Fibroblast of gingiva (primary cell): ENCODE measurements at regions not wholly inside any gene's neighbourhood (a gene's known extent, or its start where the extent isn't known, plus 50 kb on each side); places are given as distances from the start of the nearest gene placed in this dataset.
A peak's percentile ranks its signal among the peaks of the same experiment; 100 is the strongest.

Experiments
- DNase-seq: peaks from one replicate; pipeline ENCODE4 v3.0.0-alpha.2; 2011; ENCODE audit warnings: low read depth

DNA sequence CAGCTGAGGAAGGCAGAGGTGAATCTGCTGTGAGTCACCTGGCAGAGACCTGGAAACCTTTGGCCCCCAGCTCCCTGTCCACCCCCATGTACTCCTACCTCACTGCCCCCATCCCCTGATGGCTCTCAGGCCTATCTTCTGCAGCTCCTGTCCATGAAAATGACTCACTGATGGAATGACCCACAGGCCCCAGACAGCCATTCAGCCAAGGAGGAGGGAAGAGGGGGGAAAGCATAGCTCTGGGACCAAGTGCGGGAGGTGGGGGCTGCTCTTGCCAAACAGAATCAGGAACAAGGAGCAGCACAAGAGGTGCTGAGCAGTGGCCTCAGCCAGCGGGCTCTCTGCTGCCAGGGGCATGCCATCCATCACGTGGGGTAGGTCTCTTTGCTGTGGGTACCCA lies 111.4 kb upstream of the C1QTNF9B start:
- no peak for DNase-seq

GRCh38 chr13:24011266-24011665 lies 114.0 kb upstream of the C1QTNF9B start:
- DNase-seq, result no peak

GRCh38 chr13:24012648-24013047 lies 115.3 kb upstream of the C1QTNF9B start:
- DNase-seq, result no peak

- no peak for DNase-seq
Measured at GRCh38 chr13:24013189-24013588, 115.9 kb upstream of the C1QTNF9B start.

- no peak for DNase-seq
Measured at GRCh38 chr13:24016046-24016445, 118.7 kb upstream of the C1QTNF9B start.

GRCh38 chr13:24022568-24022967 lies 125.3 kb upstream of the C1QTNF9B start:
- no peak for DNase-seq

- no peak for DNase-seq
Measured at GRCh38 chr13:24023073-24023472, 125.8 kb upstream of the C1QTNF9B start.

GRCh38 chr13:24027494-24027893 lies 130.2 kb upstream of the C1QTNF9B start:
- DNase-seq, result no peak

- peak; percentile 91 for DNase-seq
Measured at GRCh38 chr13:24032252-24032651, 128.3 kb upstream of the SPATA13 start.

- DNase-seq, result no peak
Measured at GRCh38 chr13:24032674-24033073, 127.8 kb upstream of the SPATA13 start.

GRCh38 chr13:24033527-24034302 lies 126.8 kb upstream of the SPATA13 start:
- DNase-seq, result peak; percentile 89

DNA sequence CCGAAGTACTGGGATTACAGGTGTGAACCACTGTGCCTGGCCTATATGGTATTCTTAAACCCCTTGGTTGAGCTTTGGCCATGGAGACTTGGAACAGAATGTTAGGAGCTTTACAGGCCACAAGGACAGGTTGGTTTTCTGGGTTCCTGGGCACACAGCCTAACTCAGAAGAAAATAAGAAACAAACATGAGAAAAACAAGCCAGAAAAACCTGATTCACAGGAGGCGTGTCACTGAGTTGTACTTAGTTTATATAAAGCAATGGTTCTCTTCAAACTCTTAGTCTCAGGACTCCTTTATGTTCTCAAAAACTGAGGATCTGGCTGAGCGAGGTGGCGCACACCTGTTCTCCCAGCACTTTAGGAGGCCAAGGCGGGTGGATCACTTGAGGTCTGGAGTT lies 125.1 kb upstream of the SPATA13 start:
- no peak for DNase-seq

GRCh38 chr13:24036115-24036514 lies 124.4 kb upstream of the SPATA13 start:
- DNase-seq, result peak; percentile 77

DNA sequence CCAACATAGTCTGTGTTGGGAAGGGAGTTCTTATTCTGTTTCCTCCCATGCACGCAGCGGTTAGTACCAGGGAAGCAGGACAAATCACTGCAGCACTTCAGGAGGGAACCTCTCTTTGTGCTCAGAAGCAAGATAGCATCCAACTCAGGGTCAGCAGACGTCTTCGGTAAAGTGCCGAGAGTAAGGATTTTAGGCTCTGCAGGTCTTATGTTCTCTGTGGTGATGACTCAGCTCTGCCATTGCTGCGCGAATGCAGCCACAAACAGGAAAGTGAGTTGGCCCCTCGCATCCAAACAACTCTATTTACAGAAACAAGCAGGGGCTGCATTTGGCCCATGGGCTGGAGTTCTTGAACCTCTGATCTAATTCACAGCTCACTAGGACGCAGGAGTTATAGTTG lies 122.1 kb upstream of the SPATA13 start:
- DNase-seq, result peak; percentile 27

DNA sequence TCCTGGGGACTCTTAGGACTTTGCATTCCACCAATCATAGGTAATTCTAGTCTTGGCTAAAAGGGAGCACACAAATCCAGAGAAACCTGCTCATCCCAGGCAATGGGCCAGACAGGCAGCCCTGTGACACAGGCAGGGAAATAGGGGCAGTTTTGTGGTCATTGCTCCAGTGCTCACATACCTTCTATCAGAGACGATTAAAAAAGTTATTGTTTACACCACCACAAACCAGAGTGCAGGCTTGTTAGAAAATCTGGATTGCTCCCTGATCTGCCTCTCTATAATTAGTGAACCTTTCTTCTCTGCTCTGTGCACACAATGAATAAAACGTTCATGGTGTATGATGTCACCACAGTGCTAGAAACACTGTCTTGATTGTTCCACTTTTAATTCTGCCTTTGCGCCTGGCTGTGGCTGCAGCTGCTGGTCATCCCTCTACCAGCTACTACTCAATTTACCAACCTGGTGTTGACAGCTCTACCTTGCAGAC lies 121.6 kb upstream of the SPATA13 start:
- DNase-seq, result peak; percentile 51

GRCh38 chr13:24039621-24040475 lies 120.7 kb upstream of the SPATA13 start:
- DNase-seq, result no peak

DNA sequence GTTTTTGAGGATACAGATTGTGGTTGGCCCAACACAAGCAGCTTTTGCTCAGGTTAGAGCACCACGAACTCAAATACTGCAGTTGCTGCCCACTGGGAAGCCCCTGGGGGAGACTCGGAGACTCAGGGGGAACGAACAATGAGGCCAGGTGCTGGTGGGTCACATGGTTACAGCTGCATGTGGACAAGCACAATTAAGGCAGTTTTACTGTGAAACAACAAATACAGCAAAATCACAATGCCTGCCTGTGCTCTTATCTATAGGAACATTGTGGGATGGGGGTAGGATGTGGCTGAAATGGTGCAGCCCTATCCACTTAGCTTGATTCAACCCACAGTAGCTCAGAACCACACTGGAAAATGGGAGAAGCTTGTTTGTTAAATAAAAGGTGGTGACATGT lies 119.7 kb upstream of the SPATA13 start:
- DNase-seq, result no peak

DNA sequence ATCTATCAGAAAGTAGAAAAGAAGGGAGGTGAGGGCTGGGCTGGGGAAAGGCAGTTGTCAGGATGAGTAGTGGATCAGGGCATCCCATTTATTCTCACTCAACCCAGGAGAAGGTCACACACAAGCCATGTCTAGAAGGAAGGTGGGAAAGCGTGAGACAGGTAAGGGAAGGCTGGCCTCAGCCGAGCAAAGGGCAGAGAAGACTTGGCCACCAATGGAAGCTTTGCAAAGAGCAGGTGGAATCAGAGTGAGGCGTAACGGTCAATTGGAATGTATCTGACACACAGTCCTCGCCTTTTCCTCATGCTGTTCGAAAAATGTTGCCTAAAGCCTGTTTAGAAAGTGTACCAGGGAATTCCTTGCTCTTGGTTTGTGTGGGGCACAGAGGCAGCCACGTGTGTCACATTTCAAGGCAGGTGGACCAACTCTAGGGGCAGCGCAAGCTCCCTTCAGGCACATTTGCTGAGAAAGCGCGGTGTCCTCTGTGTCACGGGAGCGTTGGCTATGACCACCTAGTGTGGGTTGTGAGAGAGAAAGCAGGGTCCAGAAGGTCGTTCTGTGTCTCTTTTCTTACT lies 118.8 kb upstream of the SPATA13 start:
- DNase-seq, result no peak

- DNase-seq, result peak; percentile 77
Measured at GRCh38 chr13:24042710-24043440, 117.6 kb upstream of the SPATA13 start.

DNA sequence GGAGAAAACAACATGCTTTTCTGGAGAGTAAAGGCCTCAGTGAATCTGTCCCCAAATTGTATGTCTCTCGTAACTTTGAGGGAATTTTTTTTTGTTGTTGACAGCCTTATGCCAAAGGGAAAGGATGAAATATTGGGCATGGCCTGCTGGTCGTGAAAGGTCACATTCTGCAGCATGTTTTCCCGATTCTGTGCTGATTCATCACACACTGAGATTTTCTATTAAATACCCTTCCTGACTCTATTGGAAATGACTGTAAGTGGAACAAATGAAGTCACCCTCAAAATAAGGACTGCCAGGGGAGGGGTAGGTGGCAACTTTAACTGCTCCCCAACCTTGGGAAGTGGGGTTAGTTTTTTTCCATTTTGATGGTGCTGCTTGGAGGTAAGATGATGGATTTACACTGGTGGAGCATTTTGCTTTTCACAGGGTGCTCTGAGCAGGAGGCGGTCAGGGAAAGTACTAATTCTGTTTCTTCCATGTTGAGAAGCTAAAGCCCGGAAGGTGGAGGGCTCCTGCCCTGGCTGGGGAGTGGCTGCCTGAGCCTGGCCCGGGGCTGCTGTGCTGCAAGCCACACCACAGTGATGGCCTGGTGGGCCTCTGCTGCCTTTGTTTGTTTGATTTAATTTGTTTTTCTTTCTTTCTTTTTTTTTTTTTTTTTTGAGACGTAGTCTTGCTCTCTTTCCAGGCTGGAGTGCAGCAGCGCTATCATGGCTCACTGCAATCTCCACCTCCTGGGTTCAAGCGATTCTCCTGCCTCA lies 116.8 kb upstream of the SPATA13 start:
- no peak for DNase-seq

GRCh38 chr13:24045597-24045996 lies 114.9 kb upstream of the SPATA13 start:
- peak; percentile 63 for DNase-seq
